ENCODE measurements at regions not wholly inside any gene's neighbourhood (a gene's known extent, or its start where the extent isn't known, plus 50 kb on each side); places are given as distances from the start of the nearest gene placed in this dataset.

DNA sequence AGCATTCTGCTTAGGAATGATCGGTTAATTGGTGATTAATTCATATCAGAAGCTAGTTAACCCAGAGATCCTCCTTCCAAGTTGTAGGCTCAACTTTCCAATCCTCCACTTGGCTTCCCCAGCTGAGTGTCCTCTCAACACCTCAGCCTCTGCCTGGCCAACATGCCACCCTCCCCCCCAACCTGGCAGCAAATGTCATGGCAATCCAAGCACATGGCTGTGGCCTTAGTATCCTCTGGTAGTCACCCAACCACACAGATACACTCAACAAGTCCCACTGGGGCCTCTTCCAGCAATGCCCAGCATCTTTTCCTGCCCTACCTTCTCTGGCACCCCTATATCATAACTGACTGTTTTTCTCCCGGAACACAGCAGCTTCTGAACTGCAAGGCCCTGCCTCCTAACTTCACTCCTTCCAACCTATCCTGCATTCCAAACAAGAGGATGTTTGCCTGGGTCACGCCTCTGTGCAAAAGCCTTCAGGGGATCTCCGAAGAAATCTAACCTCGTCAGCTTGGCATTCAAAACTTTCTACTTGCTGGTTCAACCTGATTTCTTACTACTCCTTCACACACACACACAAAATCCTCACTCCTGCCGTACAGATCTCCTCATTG lies 195.0 kb downstream of the CYP26B1 start:
- TF ChIP-seq, protein P1, sequence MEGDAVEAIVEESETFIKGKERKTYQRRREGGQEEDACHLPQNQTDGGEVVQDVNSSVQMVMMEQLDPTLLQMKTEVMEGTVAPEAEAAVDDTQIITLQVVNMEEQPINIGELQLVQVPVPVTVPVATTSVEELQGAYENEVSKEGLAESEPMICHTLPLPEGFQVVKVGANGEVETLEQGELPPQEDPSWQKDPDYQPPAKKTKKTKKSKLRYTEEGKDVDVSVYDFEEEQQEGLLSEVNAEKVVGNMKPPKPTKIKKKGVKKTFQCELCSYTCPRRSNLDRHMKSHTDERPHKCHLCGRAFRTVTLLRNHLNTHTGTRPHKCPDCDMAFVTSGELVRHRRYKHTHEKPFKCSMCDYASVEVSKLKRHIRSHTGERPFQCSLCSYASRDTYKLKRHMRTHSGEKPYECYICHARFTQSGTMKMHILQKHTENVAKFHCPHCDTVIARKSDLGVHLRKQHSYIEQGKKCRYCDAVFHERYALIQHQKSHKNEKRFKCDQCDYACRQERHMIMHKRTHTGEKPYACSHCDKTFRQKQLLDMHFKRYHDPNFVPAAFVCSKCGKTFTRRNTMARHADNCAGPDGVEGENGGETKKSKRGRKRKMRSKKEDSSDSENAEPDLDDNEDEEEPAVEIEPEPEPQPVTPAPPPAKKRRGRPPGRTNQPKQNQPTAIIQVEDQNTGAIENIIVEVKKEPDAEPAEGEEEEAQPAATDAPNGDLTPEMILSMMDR (IDR thresholded peaks at IDR 0.05; ENCODE audit: low read depth, low read length) = no peak
- no peak for DNase-seq (ENCODE audit: extremely low read depth, low read depth)

GRCh38 chr2:71951718-71952404 lies 195.8 kb downstream of the CYP26B1 start:
- TF ChIP-seq, protein P1 (IDR thresholded peaks at IDR 0.05; ENCODE audit: low read depth, low read length) = no peak
- DNase-seq (ENCODE audit: extremely low read depth, low read depth) = no peak

- no peak for DNase-seq (ENCODE audit: extremely low read depth, low read depth)
- TF ChIP-seq, protein P1 (IDR thresholded peaks at IDR 0.05; ENCODE audit: low read depth, low read length) = no peak
Observed at GRCh38 chr2:71951083-71951468, 196.6 kb downstream of the CYP26B1 start.

DNA sequence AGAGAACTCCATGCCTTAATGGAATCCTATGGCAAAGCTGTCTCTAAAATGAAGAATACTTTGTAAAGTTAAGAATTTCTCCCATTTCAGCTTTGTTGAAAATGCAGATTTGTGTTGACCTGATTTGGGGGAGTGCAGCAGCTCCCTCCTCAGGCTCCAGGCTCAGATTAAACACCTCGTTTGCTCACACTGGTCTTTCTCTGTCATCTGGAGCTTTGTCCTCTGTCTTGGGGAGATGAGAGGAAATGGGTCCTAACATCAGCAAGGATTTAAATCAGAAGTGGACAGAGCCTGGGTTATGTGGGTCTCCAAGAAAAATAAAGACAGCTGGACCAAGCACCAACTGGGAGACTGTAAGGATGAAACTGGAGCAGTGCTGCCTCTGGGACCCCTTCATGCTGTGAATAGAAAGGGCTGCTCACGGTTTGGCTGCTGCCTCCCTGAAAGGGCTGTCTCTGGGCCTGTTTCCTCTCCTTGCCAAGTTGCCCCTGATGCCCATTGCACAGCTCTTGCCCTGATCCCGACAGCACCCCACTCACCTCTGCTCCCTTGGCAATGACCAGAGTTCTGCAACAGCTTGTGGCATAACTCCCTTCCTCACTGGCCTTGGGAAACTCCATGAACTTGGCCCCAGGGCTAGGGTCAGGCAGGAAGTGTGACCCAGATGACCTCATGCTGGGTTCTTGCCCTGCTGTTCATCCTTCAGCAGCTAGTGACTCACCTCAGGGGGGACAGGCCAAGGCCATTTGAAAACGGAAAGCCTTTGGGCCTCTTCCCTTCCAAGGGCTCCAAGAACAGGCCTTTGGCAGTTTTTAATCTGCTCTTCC lies 197.2 kb downstream of the CYP26B1 start:
- TF ChIP-seq, protein P1 (IDR thresholded peaks at IDR 0.05; ENCODE audit: low read depth, low read length) = peak; percentile 16
- no peak for DNase-seq (ENCODE audit: extremely low read depth, low read depth)

DNA sequence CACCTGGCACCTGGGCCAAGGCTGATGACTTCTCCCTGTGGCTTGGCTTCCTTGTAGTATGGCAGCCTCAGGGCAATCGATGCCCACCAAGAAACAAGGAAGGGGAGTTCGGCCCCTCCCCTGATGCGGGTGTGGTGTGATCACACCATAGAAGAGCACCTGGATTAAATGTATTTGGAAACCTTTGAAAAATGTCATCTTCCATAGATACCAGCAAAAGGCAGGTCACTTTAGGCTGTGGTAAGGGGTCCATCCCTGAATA lies 198.2 kb downstream of the CYP26B1 start:
- DNase-seq (ENCODE audit: extremely low read depth, low read depth) = no peak
- TF ChIP-seq, protein P1 (IDR thresholded peaks at IDR 0.05; ENCODE audit: low read depth, low read length) = no peak

DNA sequence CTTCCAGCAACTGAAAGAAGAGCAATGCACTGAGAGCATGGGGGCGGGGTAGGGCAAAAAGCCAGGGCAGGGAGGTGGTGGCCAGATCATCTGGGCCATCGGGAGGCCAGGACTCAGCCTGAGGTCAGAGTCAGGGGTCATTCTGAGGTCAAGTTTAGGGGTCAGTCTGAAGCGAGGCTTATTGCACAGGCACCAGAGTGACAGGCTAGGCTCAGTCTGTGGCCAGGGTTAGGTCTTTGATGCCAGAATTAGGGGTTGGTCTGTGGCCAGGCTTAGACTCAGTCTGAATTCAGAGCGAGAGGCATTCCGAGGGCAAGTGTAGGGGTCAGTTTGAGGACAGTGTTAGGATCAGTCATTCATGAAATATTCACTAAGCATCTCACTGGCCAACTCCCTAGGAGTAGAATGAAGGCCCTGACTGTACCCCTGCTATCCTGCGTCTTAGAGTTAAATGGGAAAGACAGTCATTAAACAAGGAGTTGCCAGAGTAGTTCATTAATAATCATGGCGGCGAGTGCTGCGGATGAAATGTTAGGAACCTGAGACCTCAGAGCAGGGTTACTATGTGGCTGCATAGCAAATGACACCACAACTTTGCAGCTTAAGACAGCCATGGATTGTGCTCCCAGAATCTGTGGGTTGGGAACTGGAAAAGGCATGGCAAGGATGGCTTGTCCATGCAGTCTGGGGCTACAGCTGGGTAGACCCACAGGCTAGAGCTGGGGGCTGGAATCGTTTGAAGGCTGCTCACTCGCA lies 198.7 kb downstream of the CYP26B1 start:
- DNase-seq (ENCODE audit: extremely low read depth, low read depth) = peak; percentile 39
- TF ChIP-seq, protein P1 (IDR thresholded peaks at IDR 0.05; ENCODE audit: low read depth, low read length) = no peak

All from AG09319 (cell line).